Right lobe of liver (tissue), 4 donors: ENCODE measurements at regions not wholly inside any gene's neighbourhood (a gene's known extent, or its start where the extent isn't known, plus 50 kb on each side); places are given as distances from the start of the nearest gene placed in this dataset.
"Not testable (repeated sequence)": the region's sequence is repeated elsewhere in the genome, so short reads cannot be mapped to it uniquely, and the experiment has no call there.

Experiments
- POLR2A ChIP-seq: fragments of 450-650 bp; IDR thresholded peaks from one replicate; pipeline ENCODE4 v1.6.1; 2017; ENCODE audit warnings: antibody characterized with exemption, mild to moderate bottlenecking
- TF ChIP-seq, protein P1 (sequence below), 4 donors: fragments of 200-600 bp in 3 of 4; fragments of 450-650 bp in 1 of 4; IDR thresholded peaks; one replicate each; pipeline versions ENCODE4 v1.5.1 to v1.8.0; 2016 to 2022; ENCODE audit warnings: antibody characterized with exemption in 4 of 4, mild to moderate bottlenecking in 2 of 4
- donor health status: DM: no; HTN: no; CAD: no.
- donor health status: DM: no; HTN: no; CAD: no.
- donor health status: DM: no; HTN: yes; CAD: no.

DNA sequence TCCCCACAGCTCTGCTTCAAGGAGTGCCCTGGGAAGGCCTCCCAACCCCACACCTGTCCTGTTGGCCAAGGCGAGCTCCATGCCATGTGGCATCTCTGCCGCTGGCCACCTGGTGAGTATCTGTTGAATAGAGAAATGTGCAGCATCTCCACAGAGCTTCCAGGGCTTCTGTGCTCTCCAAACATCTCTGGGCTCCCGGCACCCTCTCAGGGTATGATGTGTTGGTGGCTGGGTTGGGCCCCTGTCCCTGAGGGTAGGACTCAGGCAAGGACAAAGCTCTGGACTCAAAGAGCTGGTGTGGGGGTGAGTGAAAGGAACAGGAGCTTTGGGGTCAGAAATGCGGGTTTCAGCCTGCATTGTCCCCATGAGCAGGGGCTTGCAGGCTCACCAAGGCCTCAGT is 88.6 kb downstream of the TMEM121 start:
- TF ChIP-seq, protein P1, sequence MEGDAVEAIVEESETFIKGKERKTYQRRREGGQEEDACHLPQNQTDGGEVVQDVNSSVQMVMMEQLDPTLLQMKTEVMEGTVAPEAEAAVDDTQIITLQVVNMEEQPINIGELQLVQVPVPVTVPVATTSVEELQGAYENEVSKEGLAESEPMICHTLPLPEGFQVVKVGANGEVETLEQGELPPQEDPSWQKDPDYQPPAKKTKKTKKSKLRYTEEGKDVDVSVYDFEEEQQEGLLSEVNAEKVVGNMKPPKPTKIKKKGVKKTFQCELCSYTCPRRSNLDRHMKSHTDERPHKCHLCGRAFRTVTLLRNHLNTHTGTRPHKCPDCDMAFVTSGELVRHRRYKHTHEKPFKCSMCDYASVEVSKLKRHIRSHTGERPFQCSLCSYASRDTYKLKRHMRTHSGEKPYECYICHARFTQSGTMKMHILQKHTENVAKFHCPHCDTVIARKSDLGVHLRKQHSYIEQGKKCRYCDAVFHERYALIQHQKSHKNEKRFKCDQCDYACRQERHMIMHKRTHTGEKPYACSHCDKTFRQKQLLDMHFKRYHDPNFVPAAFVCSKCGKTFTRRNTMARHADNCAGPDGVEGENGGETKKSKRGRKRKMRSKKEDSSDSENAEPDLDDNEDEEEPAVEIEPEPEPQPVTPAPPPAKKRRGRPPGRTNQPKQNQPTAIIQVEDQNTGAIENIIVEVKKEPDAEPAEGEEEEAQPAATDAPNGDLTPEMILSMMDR (IDR thresholded peaks at IDR 0.05), result not testable (repeated sequence)
- TF ChIP-seq POLR2A, result not testable (repeated sequence)
